OCI-LY1 (cell line): ENCODE measurements at regions not wholly inside any gene's neighbourhood (a gene's known extent, or its start where the extent isn't known, plus 50 kb on each side); places are given as distances from the start of the nearest gene placed in this dataset.

Experiments
- H2AFZ ChIP-seq: fragments of 200-600 bp; sonication (generic), shearing (Covaris generic); 2 replicates; pipeline ENCODE4 v1.6.0; 2014; ENCODE audit warnings: antibody characterized with exemption, mild to moderate bottlenecking, low read length
- H3F3A ChIP-seq: fragments of 200-600 bp; sonication (generic), shearing (Covaris generic); 2 replicates; pipeline ENCODE4 v1.6.0; 2014; ENCODE audit warnings: mild to moderate bottlenecking, antibody characterized with exemption, low read length, moderate library complexity; ENCODE audit not compliant: insufficient read depth
- H3K27ac ChIP-seq: fragments of 200-600 bp; sonication (generic); 2 replicates; pipeline ENCODE4 v1.5.1; 2014; ENCODE audit warnings: low read length, mixed run types, mild to moderate bottlenecking, low read depth; ENCODE audit not compliant: poor library complexity, severe bottlenecking
- H3K27me3 ChIP-seq: fragments of 200-600 bp; sonication (generic); 2 replicates; pipeline ENCODE4 v1.6.0; 2014; ENCODE audit warnings: antibody characterized with exemption, mild to moderate bottlenecking, low read length, moderate library complexity; ENCODE audit not compliant: insufficient read depth
- H3K36me3 ChIP-seq: fragments of 200-600 bp; sonication (generic); 2 replicates; pipeline ENCODE4 v1.6.1; 2014; ENCODE audit warnings: mild to moderate bottlenecking, antibody characterized with exemption, low read length, moderate library complexity, mixed read lengths; ENCODE audit not compliant: insufficient read depth
- H3K4me1 ChIP-seq: fragments of 200-600 bp; sonication (generic); 2 replicates; pipeline ENCODE4 v1.5.1; 2014; ENCODE audit warnings: mild to moderate bottlenecking, low read length, moderate library complexity; ENCODE audit not compliant: insufficient read depth, severe bottlenecking
- H3K4me2 ChIP-seq: fragments of 200-600 bp; sonication (generic), shearing (Covaris generic); 2 replicates; pipeline ENCODE4 v1.6.1; 2014; ENCODE audit warnings: low read length
- H3K4me3 ChIP-seq: fragments of 200-600 bp; sonication (generic); 2 replicates; pipeline ENCODE4 v1.5.1; 2014; ENCODE audit warnings: low read length, low read depth, mild to moderate bottlenecking, mixed read lengths; ENCODE audit not compliant: poor library complexity, severe bottlenecking
- H3K79me2 ChIP-seq: fragments of 200-600 bp; shearing (Covaris generic); 2 replicates; pipeline ENCODE4 v1.6.1; 2016; ENCODE audit warnings: mixed run types, low read length, mixed read lengths; ENCODE audit not compliant: insufficient read depth
- H3K9ac ChIP-seq: fragments of 200-600 bp; sonication (generic), shearing (Covaris generic); 2 replicates; pipeline ENCODE4 v1.6.1; 2014; ENCODE audit warnings: mild to moderate bottlenecking, low read length, mixed read lengths
- H3K9me2 ChIP-seq: fragments of 200-600 bp; sonication (generic), shearing (Covaris generic); 2 replicates; pipeline ENCODE4 v1.6.1; 2014; ENCODE audit warnings: low read depth, mild to moderate bottlenecking, low read length, mixed read lengths
- H3K9me3 ChIP-seq: fragments of 200-600 bp; shearing (Covaris generic); 2 replicates; pipeline ENCODE4 v1.6.1; 2014; ENCODE audit warnings: low read length, mixed read lengths
- H4K20me1 ChIP-seq: fragments of 200-600 bp; sonication (generic), shearing (Covaris generic); 2 replicates; pipeline ENCODE4 v1.6.0; 2016; ENCODE audit warnings: mild to moderate bottlenecking, low read length; ENCODE audit not compliant: insufficient read depth
- EZH2 ChIP-seq: fragments of 200-600 bp; sonication (generic), shearing (Covaris generic); IDR thresholded peaks from 2 replicates; pipeline ENCODE4 v1.8.0; 2017; ENCODE audit warnings: borderline replicate concordance, mixed run types, mild to moderate bottlenecking, antibody characterized with exemption, low read length, moderate library complexity, mixed read lengths
- TF ChIP-seq, protein P1 (sequence below): fragments of 200-600 bp; sonication (generic), shearing (Covaris generic); IDR thresholded peaks from 2 replicates; pipeline ENCODE4 v1.5.1; 2017; ENCODE audit warnings: mild to moderate bottlenecking, antibody characterized with exemption, low read length, moderate library complexity, mixed read lengths

DNA sequence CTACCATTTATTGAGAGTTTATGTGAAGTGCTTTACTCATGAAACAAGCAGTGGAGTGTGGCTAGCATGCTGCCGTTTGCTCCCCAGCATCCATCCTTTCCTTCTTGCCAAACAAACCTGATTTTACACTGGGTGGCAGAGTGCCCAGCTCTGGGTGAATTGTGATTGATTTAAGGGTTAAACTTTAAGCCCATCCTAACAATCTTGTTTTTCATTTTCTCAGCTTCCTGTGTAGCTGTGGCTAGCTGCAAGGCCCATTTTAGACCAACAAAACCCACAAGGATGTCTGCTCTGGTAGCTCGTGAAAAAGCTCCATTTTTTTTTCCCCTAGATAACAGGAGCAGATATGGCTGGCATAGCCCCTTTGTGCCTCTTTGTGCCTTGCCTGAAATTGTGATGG is 77.7 kb upstream of the KCNG1 start:
- H3K27me3 ChIP-seq: no peaks in the 10 kb centered on the region
- no peak overlapping the region for H3K27ac ChIP-seq
- no peak overlapping the region for H3K4me2 ChIP-seq
- H3K9ac ChIP-seq: no peak overlapping the region
- H3K9me2 ChIP-seq: no peaks in the 10 kb centered on the region
- H3K79me2 ChIP-seq: no peaks in the 10 kb centered on the region
- no peak overlapping the region for H2AFZ ChIP-seq
- no peaks in the 10 kb centered on the region for H3K4me1 ChIP-seq
- H3K4me3 ChIP-seq: no peak overlapping the region
- no peaks in the 10 kb centered on the region for H3K9me3 ChIP-seq
- no peaks in the 10 kb centered on the region for H4K20me1 ChIP-seq
- TF ChIP-seq, protein P1, sequence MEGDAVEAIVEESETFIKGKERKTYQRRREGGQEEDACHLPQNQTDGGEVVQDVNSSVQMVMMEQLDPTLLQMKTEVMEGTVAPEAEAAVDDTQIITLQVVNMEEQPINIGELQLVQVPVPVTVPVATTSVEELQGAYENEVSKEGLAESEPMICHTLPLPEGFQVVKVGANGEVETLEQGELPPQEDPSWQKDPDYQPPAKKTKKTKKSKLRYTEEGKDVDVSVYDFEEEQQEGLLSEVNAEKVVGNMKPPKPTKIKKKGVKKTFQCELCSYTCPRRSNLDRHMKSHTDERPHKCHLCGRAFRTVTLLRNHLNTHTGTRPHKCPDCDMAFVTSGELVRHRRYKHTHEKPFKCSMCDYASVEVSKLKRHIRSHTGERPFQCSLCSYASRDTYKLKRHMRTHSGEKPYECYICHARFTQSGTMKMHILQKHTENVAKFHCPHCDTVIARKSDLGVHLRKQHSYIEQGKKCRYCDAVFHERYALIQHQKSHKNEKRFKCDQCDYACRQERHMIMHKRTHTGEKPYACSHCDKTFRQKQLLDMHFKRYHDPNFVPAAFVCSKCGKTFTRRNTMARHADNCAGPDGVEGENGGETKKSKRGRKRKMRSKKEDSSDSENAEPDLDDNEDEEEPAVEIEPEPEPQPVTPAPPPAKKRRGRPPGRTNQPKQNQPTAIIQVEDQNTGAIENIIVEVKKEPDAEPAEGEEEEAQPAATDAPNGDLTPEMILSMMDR: no peak
- no peak for TF ChIP-seq EZH2
- no peaks in the 10 kb centered on the region for H3K36me3 ChIP-seq
- H3F3A ChIP-seq: no peaks in the 10 kb centered on the region

DNA sequence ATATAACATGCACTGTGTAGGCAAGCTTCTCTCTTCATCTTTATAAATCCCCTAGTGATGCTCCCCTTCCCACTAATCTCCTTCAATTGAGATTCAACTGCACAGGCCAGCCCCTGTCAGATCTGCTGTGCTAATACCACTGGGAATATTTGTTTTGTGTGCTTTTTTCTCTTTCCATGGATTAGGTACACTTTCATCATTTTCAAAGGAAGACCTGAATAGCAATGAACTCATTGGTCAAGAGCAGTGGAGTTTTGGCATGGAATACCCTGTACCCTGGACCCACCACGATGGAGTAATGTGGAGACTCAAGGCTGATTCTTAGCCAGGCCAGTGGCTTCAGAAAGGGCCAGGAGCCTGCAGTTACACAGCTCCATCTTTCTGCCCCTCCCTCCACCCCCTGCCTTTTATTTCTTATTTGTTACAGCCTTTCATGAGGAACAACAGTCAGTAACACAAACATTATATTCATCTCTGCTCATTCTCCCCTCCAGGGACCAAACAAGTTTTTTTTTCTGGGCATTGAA is 75.4 kb upstream of the KCNG1 start:
- H3K4me3 ChIP-seq: no peak overlapping the region
- no peaks in the 10 kb centered on the region for H3K36me3 ChIP-seq
- H3K27me3 ChIP-seq: no peaks in the 10 kb centered on the region
- H3K9me2 ChIP-seq: no peaks in the 10 kb centered on the region
- H2AFZ ChIP-seq: no peak overlapping the region
- no peaks in the 10 kb centered on the region for H3K9me3 ChIP-seq
- H3F3A ChIP-seq: no peaks in the 10 kb centered on the region
- TF ChIP-seq, protein P1: no peak
- H3K79me2 ChIP-seq: no peaks in the 10 kb centered on the region
- H4K20me1 ChIP-seq: no peaks in the 10 kb centered on the region
- no peak overlapping the region for H3K27ac ChIP-seq
- H3K9ac ChIP-seq: no peak overlapping the region
- no peaks in the 10 kb centered on the region for H3K4me1 ChIP-seq
- no peak overlapping the region for H3K4me2 ChIP-seq

GRCh38 chr20:51097351-51098120 is 74.6 kb upstream of the KCNG1 start:
- H3K27ac ChIP-seq: no peak overlapping the region

More at GRCh38 chr20:51097351-51098120, 74.6 kb upstream of the KCNG1 start:
- Histone ChIP-seq H3K9me2 (no peaks in the 10 kb centered on the region), H3F3A (no peaks in the 10 kb centered on the region), H3K36me3 (no peaks in the 10 kb centered on the region), H3K9ac (no peak overlapping the region), H2AFZ (no peak overlapping the region), H3K79me2 (no peaks in the 10 kb centered on the region), H3K4me3 (no peak overlapping the region), H3K4me2 (no peak overlapping the region), H3K27me3 (no peaks in the 10 kb centered on the region), H4K20me1 (no peaks in the 10 kb centered on the region), H3K9me3 (no peaks in the 10 kb centered on the region), H3K4me1 (no peaks in the 10 kb centered on the region)
- no peak for TF ChIP-seq EZH2
- TF ChIP-seq, protein P1: no peak
